ENCODE measurements at regions not wholly inside any gene's neighbourhood (a gene's known extent, or its start where the extent isn't known, plus 50 kb on each side); places are given as distances from the start of the nearest gene placed in this dataset.

DNA sequence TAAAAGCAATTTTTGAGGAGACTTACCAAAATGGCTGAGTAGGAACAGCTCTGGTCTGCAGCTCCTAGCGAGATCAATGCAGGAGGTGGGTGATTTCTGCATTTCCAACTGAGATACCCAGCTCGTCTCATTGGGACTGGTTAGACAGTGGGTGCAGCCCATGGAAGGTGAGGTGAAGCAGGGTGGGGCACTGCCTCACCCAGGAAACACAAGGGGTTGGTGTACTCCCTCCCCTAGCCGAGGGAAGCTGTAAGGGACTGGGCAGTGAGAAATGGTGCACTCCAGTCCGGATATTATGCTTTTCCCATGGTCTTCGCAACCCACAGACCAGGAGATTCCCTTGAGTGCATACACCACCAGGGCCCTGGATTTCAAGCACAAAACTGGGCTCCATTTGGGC is 419.0 kb downstream of the NUP35 start:
- TF ChIP-seq, protein P1, sequence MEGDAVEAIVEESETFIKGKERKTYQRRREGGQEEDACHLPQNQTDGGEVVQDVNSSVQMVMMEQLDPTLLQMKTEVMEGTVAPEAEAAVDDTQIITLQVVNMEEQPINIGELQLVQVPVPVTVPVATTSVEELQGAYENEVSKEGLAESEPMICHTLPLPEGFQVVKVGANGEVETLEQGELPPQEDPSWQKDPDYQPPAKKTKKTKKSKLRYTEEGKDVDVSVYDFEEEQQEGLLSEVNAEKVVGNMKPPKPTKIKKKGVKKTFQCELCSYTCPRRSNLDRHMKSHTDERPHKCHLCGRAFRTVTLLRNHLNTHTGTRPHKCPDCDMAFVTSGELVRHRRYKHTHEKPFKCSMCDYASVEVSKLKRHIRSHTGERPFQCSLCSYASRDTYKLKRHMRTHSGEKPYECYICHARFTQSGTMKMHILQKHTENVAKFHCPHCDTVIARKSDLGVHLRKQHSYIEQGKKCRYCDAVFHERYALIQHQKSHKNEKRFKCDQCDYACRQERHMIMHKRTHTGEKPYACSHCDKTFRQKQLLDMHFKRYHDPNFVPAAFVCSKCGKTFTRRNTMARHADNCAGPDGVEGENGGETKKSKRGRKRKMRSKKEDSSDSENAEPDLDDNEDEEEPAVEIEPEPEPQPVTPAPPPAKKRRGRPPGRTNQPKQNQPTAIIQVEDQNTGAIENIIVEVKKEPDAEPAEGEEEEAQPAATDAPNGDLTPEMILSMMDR (IDR thresholded peaks at IDR 0.05) = no peak
- TF ChIP-seq POLR2AphosphoS5 (IDR thresholded peaks at IDR 0.05) (no peak), POLR2A (IDR thresholded peaks at IDR 0.05) (no peak), EP300 (IDR thresholded peaks at IDR 0.05) (no peak)
